AML-193 (cell line): ENCODE measurements at regions not wholly inside any gene's neighbourhood (a gene's known extent, or its start where the extent isn't known, plus 50 kb on each side); places are given as distances from the start of the nearest gene placed in this dataset.
"Not testable (repeated sequence)": the region's sequence is repeated elsewhere in the genome, so short reads cannot be mapped to it uniquely, and the experiment has no call there.

Experiments used
- DNase-seq, 2 experiments: peaks; one replicate each; lab custom pipeline; 2025; lab: John Stamatoyannopoulos, UW

GRCh38 chr7:148514236-148514635 is 76.3 kb upstream of the C7orf33 start:
- DNase-seq: no peak

- no peak for DNase-seq
These were observed 75.3 kb upstream of the C7orf33 start for GRCh38 chr7:148515237-148515636.

- no peak for DNase-seq
These were observed 74.6 kb upstream of the C7orf33 start for GRCh38 chr7:148515728-148516695.

- DNase-seq: not testable (repeated sequence)
These were observed 71.2 kb upstream of the C7orf33 start for GRCh38 chr7:148519386-148519785.

GRCh38 chr7:148521271-148521670 is 69.3 kb upstream of the C7orf33 start:
- no peak for DNase-seq

- no peak for DNase-seq
These were observed 67.0 kb upstream of the C7orf33 start for GRCh38 chr7:148523550-148523949.

GRCh38 chr7:148524479-148525224 is 65.9 kb upstream of the C7orf33 start:
- DNase-seq: no peak

- peak; percentile 77 to 78 for DNase-seq
These were observed 62.8 kb upstream of the C7orf33 start for GRCh38 chr7:148527717-148528168.

GRCh38 chr7:148535217-148535616 is 55.3 kb upstream of the C7orf33 start:
- no peak for DNase-seq

- no peak for DNase-seq
These were observed 53.1 kb upstream of the C7orf33 start for GRCh38 chr7:148537435-148537834.

GRCh38 chr7:148540041-148540738 is 50.4 kb upstream of the C7orf33 start:
- DNase-seq: no peak
